ENCODE measurements at regions not wholly inside any gene's neighbourhood (a gene's known extent, or its start where the extent isn't known, plus 50 kb on each side); places are given as distances from the start of the nearest gene placed in this dataset.
"Not testable (repeated sequence)": the region's sequence is repeated elsewhere in the genome, so short reads cannot be mapped to it uniquely, and the experiment has no call there.

DNA sequence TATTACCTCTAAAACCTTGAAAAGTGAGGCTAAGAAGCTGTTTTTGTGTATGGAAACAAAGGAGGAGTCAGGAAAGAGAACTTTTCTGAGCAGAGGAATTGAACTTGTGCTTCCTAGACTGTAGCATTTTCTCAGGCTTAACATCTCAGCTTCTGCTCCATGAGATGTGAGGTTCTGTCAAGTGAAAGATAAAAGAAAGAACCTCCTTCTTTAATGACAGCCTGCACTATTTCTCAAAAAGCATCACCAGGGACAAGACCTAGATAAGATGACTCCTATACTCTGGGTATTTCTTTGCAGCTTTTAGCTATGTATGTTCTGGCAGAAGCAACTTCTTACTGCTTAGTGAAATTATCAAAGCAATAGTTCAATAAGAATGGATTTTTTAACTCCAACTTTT lies 87.6 kb upstream of the KCNQ5 start:
- no peak for DNase-seq

DNA sequence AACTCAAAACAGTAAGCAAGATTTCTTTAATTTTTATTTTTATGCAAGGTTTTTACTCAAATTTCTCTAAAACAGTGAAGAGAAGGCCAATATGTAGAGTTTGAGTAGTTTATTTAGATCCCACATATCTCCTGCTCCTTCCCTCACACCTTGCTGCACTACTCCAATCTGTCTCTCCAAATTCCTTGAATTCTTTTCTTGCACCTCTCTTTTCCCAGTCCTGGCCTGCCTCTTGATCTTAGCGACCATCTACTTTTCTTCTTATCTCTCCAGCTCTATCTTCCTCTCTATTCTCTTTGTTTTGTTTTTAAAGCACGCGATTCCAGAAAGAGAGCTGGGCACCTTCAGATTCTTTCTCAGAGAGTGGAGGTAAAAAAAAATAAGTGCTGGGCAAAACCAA lies 86.7 kb upstream of the KCNQ5 start:
- DNase-seq = no peak

DNA sequence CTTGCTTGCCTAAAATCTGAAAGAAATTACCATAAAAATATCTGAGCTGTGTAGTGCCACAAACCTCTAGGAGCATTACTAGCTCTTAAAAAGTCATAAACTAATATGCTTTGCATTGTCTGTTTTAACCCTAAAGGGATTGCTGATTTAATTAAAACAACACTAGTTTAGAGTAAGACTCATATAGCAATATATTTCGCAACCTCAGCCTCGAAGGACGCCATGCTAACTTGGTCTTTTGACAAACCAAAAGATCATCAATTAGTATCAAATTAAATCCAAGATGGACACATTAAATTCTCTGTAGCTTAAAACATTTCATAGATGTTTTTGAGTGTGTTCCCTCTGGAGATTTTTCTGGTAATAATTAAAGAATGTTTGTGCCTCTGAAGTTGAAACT lies 74.8 kb upstream of the KCNQ5 start:
- DNase-seq = no peak

DNA sequence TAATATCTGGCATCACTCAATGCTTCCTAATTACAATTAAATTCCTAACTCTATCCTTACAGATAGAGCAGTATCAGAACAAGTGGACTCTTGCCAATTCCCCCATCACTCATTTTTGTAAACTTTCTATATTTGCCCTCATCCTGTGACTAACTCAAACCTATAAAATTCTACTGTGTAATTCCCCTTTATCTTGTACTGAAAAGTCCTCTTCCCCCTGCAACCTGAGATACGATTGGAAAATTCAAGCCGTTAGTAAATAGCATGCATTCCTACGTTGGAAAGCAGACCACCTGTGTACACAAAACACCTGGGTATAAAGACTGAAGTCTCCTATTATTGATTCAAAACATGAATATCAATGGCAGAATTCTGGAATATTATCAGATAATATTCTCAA lies 70.4 kb upstream of the KCNQ5 start:
- DNase-seq = no peak

DNA sequence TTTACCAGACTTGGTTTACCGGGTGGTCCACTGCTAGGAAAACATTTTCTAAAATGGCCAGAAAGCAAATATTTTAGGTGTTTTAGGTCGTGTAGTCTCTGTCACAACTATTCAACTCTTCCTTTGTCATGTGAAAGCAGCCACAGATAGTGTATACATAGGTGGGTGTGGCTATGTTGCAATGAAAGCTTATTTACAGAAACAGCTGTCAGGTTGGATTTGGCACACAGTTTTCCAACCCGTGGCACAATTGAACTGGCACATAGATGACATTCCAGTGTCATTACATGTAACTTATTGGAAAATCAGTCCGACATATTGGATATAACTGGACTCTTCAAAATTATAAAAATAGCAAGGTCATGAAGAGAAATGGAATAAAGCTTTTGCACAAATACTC lies 68.9 kb upstream of the KCNQ5 start:
- no peak for DNase-seq

DNA sequence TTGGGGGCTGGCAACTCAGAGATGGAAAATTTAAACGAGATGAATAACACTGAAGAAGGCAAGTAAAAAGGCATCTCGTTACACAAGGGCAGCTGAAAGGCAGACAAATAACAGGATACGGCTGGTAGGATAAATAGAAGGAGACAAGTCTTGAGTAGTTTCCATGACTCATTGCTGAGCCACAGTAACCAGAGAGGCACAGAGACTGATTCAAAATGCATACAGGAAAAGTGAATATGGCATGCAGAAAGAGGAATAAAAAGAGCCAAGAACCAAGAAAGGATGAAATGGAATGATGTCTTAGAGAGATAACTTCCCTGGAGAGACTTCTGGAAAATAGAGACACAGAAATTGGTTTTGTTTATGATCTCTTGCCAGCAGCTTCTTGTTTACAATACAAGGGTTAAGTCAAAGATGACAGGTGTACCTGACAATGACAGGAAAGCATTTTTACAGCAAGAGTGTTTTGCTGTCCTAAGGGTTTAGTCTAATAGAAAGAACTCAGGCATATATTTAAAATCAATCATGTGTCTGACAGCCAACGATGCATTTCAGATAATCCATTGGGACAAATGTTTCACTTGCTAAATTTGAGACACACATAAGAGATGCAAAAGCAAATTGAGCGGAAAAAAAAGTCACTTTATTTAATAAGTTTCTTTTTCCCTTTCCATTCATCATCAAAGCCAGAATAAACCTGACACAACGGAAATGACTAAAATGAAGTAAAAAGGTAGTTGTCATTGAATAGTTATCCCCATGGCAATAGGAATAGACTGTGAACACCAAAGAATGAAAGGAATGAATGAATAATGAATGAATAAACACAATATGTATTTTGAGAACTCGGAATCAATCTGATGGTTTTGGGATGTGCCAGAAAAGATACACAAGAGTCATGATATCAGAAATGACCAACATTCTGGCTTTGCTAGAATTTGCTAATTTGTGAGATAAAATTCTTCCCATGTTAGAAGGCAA lies 68.0 kb upstream of the KCNQ5 start:
- DNase-seq = peak; percentile 14 to 54

DNA sequence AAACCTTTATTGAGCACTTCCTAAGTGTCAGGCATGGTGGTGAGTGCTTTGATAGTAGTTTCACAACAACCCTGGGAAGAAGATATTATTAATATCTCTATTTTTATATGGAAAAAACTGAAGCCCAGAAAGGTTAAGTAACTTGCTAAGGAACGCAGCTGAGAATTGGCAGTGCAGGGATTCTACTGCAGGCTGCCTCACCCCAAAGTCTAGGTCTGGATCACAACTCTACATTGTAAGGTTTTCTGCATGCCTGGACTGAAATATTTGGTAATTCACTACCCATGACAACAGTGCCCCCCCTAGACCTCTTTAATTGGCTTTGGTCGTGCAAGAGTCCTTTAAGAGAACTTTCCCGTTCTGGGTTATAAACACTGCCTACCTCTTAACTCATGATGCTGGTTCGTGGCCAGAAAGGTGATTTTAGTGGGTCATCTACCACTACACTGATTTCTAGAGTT lies 67.1 kb upstream of the KCNQ5 start:
- DNase-seq = peak; percentile 7 to 39

DNA sequence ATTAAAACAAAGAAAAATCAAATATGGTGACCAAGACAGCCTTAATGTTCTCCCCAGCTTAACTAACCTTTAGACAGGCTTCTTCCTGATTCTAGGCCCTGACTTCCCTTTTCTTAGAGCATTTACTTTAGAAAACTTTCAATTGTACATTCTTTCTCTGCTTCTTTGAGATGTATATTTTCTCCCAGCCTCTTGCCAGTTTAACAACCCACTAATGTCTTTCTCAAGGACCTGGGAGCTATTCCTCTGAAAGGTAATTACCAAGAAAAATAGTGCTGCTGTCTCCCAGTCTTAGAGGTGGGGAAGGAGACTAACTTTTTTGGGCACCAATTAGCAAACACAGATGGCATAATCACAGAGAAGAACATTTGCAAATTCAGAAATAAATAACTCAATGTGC lies 62.8 kb upstream of the KCNQ5 start:
- DNase-seq = no peak

DNA sequence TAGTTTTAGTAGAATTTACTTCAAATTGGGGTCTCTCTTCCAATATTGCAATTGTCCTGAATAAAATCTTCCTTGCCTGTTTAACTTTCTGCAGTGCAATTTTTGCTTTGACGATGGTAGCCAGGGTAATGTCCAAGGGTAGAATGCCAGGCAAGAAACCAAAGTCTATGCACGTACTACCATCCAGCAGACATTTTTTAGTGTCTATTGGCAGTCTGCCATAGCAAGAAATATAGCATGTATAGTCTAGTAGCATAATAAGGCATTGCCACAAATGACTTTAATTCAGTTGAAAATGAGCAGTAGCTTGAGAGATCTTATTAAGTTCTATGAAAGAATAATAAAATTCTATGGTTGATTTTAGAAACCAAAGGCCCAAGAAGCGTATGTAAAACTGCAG lies 62.3 kb upstream of the KCNQ5 start:
- no peak for DNase-seq

DNA sequence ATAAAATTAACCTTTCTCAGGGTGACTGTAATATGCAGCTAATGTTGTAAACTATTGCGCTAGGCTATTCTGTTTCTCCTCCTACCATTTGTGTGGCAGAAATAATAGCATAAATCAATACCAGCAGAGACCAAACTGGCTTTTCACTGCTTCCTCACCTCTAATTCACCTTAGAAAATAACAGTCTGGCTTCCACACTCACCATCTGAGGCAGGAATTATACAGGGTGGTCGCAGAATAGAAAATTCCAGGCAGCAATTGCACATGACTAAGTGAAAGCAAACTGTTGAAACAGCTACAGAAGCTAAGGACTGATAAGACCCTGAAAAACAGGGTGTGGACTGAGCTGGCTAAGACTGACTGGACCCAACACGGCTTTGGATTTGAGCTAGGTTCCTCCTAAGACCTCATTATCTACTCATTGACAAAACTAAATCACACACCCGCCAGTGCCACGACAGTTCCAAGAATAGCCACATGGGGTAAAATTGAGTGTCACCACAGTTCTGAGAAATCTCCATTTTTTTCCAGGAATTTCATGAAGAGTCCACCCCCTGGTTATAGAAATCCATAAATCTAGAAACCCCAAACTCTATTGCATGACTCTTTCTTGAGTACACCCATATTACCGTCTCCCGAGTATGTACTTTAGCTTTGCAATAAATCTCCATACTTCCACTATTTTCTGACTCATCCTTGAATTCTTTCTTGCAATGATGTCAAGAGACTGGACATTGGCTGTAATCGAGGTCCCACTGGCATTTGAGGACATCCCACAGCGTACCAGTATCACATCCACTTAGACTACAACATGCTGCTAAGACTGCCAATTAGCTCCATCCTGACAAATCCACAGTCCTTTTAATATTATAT lies 60.9 kb upstream of the KCNQ5 start:
- no peak for DNase-seq

DNA sequence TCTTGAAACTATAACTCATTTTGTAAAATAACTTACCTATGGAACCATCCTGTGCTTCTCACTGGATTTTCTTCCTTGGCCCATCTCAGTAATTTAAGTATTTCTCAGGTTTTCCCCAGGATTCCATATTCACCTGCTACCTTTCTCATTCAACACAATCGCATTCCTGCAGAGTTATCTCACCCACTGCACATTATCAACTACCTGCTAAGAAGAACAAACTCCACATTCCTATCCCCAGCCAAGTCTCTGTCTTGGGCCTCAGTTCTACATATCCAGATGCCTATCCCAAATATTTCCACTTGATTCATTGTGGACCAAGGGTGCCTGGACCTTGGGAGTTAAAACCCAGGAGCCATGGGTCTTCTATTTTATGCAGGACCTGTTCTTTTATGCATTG lies 60.2 kb upstream of the KCNQ5 start:
- DNase-seq = no peak

DNA sequence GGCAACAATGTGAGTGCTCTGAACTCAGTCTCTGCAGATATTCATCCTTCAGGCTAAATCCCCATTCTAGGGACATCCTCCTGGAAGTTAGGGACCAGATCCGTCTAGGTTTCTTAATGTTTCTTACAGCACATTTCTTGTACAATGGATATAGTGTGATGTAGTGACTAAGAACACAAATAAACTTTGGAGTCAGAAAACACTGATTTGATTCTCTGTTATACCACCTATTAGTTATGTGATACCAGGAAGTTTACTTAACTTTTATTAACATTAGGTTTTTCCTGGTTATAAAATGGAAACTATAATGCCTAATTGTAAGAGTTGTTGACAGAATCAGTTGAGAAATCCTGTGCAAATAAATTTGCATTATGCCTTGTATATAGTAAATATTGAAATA lies 57.6 kb upstream of the KCNQ5 start:
- DNase-seq = no peak

DNA sequence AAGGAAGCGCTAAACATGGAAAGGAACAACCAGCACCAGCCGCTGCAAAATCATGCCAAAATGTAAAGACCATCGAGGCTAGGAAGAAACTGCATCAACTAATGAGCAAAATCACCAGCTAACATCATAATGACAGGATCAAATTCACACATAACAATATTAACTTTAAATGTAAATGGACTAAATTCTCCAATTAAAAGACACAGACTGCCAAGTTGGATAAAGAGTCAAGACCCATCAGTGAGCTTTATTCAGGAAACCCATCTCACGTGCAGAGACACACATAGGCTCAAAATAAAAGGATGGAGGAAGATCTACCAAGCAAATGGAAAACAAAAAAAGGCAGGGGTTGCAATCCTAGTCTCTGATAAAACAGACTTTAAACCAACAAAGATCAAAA lies 49.9 kb upstream of the KCNQ5 start:
- DNase-seq = not testable (repeated sequence)
